Hematopoietic multipotent progenitor cell treated with erythropoietin and hydrocortisone succinate and interleukin-3 and kit ligand, for 4 days (in vitro differentiated cells): ENCODE measurements at regions not wholly inside any gene's neighbourhood (a gene's known extent, or its start where the extent isn't known, plus 50 kb on each side); places are given as distances from the start of the nearest gene placed in this dataset.

Source experiments
- DNase-seq: peaks from one replicate; pipeline ENCODE4 v3.0.0-alpha.2; 2015

- no peak for DNase-seq
These were observed 51.1 kb upstream of the NCOA1 start for GRCh38 chr2:24439971-24440340.

DNA sequence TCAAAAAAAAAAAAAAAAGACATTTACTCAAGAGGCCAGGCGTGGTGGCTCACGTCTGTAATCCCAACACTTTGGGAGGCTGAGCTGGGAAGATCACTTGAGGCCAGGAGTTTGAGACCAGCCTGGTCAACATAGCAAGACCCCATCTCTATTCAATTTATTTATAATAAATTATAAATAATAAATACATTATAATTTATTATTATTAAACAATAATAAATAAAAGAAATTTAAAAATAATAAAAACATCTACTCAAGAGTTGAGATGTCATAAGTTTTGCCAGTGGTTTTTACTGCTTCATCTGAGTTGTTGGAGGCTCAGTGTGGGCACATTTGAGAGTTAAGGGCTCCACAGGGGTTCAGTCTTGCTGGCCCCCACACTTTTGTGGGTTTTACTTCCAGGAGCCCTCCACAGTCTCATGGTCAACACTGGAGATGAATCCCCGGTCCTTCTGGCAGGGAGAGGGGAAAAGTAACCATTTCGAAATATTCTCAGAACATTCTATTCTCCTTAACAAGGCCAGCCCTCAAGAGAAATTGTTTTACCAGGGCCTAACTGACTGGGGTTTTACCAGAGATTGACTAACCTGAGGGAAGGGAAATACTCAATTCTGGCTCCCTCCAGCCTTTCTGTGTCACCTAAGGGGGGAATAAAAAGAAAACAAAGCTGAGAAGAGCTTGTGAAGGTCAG lies 51.6 kb upstream of the NCOA1 start:
- DNase-seq, result no peak

DNA sequence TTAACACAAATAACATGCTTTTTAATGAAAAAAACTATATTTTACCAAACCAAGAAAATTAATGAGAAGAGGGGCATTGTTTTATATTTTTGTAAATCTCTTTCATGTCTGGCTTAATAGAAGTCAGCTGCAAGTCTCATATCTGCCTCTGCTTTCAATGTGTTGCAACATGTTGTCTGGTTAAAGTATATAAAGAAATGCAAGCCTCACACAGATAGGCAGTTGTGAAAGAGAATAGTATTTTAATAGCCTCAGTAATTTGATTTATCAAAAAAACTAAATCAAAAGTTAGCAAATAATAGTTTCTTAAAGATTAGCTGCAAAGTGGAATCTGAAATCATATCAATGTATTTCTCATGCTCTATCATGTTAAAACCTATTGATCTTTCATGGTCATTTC lies 52.9 kb upstream of the NCOA1 start:
- no peak for DNase-seq

- DNase-seq, result no peak
These were observed 55.4 kb upstream of the NCOA1 start for GRCh38 chr2:24435391-24436316.

- no peak for DNase-seq
These were observed 56.5 kb upstream of the NCOA1 start for GRCh38 chr2:24434541-24434940.

DNA sequence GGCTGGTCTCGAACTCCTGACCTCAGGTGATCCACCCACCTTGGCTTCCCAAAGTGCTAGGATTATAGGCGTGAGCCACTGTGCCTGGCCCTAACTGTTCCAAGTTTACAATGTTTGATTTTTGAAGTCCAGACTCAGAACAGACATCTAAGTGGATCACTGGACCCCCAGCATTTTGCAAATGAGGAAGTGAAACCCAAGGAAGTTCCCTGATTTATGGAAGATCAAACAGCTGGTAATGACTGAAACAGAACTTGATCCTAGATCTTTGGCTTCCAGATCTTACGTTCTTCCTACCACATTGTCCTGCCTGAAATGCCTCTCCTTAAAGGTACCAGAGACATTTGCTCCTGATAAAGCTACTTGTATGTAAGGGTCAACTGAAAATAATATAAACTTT lies 58.3 kb upstream of the NCOA1 start:
- no peak for DNase-seq

- no peak for DNase-seq
These were observed 58.9 kb upstream of the NCOA1 start for GRCh38 chr2:24432121-24432520.

DNA sequence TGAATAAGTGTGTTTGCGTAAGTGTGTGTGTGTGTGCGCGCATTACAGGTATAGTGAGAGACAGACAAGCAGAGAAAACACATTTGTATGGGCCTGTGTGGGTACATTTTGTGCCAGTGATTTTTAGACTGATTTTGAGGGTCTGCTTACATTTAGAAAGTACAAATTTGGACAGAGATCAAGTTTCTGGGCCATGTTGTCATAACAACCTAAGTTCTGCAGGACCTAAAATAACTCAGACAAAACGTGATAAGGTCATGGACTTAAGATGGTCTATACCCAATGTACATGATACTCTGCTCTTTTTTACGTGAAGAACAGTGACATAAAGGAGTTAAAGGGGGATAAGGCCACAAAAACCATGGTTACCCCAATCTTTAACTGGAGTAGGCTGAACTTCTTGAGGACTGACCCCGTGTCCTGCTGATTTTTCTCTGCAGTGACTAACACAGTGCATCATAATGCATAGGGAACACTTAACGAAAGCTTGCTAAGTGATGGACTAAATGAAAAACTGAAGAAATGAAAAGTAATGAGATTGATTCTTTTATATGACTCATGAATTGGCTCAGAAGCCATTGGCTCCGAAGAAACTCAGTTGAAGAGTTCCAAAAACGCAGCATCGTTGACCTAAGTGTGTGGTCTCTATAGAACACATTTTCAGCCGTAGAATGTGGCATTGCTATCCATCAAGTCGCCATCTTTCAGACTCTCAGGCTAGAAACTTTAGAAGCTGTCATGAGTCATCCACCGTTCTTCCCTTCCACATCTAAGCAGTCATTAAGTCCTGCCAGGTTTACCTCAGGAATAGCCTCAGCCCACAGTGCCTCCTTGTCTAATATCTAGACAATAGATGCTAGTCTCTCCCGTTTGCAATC lies 61.6 kb upstream of the NCOA1 start:
- DNase-seq, result no peak

DNA sequence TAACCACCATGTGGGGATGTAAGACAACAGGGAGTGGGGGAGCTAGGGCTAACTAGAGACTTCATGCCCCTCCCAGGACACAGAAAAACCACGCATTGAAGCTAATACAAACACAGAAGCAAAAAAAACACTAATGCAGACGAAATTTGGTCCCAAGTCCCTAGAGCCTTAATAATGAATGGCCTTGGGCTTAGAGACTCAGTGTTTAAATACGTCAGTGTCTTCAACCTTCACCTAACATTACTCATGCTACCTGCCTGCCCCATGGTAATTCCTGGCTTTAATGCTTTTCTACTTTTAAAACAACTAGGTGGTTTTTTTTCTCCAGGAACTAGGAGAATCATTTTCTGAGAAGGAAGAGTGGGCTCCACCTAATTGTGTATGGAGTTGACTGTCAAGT lies 64.1 kb upstream of the ITSN2 start:
- no peak for DNase-seq

DNA sequence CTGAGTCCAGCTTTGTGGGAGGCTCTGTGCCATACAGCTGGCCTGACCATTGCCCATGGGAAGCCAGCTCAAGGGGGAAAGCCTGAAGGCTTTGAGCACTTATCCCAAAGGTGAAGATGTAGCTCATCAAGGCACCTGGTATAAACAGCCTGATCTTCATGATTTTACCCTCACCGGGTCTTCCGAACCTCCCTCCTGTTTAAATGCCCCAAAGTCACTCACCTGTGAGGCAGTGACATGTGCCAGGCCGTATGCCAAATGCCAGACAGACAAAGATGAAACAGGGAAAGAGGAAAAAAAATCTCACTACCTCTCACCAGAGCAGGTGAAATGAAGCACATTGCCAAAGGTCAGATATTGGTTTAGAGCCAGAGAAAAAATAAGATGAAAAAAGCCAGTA lies 62.8 kb upstream of the ITSN2 start:
- DNase-seq, result no peak

- DNase-seq, result peak; percentile 86
These were observed 61.3 kb upstream of the ITSN2 start for GRCh38 chr2:24421668-24422067.

GRCh38 chr2:24420373-24420772 lies 60.0 kb upstream of the ITSN2 start:
- no peak for DNase-seq

DNA sequence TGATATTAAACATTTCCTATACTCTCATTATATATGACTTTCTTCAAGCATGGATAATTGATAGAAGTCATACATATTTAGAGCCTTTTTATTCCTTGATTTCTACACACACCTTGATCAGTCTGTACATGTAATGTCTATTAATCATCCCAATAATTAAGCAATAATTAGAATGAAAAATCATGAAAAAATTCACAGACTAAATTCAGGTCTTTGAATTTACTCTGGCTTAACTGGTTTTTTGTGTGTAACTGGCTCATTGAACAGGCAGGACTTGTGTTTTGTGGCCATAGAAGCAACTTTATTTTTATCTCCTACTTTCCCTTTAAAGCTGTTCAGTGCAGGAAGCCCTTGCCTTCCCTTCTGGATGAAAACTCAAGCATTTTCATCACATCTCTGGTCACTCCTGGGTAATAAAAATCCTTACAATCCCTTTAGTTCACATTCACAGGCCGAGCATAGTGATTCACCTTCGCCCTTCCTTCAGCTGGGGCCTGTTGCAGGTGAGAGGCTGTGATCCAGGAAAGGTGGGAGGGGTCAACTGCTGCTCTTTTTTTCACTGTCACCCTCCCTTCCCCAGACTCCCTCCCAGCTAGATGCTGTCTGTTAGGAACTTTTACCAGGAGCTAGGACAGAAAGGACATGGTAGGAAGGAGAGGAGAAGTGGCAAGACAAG lies 58.0 kb upstream of the ITSN2 start:
- DNase-seq, result no peak

GRCh38 chr2:24412812-24413211 lies 52.5 kb upstream of the ITSN2 start:
- no peak for DNase-seq

- no peak for DNase-seq
These were observed 51.3 kb upstream of the ITSN2 start for GRCh38 chr2:24411488-24412151.

DNA sequence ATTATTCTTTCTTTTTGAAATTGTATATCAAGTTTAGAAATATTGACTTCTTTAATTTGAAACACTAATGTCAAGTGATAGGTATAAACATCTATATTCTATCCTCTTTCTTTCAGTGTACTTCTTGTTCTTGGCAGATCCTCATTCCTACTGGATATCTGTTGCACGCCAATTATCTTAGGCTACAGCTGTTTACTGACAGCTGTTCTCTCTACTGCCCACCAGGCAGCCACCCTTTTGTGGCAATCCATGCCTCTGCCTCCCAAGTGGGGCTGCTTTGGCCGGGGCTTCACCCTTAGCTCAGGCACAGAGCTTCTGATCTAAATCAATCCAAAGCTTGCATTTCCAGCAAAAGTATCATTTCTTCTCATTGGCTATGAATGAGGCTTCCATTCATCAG lies 50.6 kb upstream of the ITSN2 start:
- DNase-seq, result no peak

DNA sequence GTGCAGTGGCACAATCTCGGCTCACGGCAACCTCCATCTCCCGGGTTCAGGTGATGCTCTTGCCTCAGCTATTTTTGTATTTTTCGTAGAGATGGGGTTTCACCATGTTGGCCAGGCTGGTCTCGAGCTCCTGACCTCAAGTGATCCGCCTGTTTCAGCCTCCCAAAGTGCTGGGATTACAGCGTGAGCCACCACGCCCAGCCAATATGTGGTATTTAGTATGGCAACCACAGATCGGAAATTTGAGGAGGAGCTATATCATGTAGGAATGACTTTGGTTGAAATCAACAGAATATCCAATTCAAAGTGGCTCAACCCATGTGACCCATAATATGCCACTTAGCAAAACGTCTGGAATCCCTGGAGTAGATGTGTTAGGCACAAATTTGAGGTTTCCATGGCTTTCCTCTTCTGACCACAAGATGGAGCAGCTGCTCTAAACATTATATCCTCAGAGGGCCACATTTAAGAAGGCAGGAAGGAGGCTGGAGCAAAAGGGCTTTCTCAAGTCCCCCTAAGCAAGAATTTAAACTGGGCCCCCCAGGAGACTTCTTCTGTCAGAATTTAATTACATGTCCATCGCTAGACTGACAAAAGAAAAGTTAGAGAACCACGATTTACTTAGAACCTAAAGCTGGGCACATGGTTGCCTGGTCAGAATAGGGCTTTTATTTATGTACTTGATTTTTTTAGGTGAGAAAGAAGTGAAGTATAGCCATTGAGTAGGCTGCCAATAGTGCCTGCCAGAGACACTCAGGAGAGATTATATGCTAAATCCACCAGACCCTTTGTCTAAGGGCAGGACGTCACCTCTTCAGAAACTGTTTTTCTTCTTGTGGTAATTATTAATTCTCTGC lies 49.6 kb upstream of the ITSN2 start:
- peak; percentile 87 for DNase-seq
